IPS-NIHi7 (cell line): ENCODE measurements at regions not wholly inside any gene's neighbourhood (a gene's known extent, or its start where the extent isn't known, plus 50 kb on each side); places are given as distances from the start of the nearest gene placed in this dataset.
"Not testable (repeated sequence)": the region's sequence is repeated elsewhere in the genome, so short reads cannot be mapped to it uniquely, and the experiment has no call there.

Experiments
- DNase-seq: peaks from one replicate; pipeline ENCODE4 v3.0.0; 2012; ENCODE audit warnings: mixed read lengths; ENCODE audit errors: extremely low spot score

DNA sequence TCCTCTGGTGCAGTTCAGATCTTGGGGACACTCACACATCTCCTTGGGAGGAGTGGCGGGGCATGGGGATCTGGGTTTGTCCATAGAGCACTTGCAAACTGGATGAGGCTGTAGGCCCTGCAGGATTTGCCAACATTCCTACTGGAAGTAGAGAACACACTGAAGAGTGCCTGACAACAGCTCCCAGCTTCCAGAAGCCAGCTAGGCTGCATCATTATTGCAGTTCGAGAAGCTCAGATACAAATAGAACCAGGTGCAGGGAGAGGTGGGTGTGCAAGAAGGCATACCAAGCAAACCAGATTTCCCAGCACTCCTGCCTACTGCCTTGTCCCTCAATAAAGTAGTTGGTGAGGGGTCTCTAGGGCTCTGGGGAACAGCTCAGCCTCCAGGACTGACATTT, 52.5 kb downstream of the RHOB start:
- DNase-seq, result no peak

DNA sequence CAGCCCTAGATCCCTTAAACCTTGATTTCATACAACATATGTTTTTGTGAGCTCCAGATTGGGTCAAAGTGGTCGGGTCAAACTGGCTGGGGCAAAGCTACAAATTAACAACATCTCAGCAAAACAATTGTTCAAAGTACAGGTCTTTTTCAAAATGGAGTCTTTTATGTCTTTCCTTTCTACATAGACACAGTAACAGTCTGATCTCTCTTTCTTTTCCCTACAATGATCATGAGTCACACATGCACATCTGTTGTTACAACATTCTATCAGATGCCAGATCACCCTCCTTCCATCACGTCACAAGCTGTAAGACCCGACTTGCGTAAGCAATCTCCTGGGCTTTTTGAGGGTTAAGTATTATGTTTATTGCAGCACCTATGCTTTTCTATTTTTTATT, 55.1 kb downstream of the RHOB start:
- no peak for DNase-seq

DNA sequence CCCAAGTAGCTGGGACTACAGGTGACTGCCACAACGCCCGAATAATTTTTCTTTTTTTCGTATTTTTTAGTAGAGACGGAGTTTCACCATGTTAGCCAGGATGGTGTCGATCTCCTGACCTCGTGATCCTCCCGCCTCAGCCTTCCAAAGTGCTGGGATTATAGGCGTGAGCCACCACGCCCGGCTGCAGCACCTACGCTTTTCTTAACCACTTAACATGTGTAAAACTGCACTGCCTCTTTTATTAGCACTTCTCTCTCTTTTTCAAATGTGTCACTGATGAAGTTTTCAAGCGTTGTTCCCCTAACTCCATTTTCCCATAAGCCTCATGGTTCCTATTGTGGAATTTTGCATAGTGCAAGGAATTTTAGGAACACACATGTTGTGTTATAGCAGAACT, 55.6 kb downstream of the RHOB start:
- not testable (repeated sequence) for DNase-seq

DNA sequence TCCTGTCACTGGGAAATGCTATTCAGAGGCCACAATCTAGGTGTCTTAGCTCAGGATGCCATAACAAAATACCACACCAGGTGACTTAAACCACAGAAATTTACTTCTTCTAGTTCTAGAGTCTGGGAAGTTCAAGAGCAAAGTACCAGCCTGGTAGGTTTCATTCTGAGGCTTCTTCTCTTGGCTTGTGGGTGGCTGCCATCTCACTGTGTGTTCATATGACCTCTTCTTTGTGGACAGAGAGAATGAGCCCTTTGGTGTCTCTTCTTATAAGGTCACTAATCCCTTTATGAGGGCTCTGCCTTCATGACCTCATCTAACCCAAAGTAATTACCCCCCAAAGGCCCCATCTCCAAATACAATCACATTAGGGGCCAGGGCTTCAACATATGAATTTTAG, 57.3 kb downstream of the RHOB start:
- no peak for DNase-seq

DNA sequence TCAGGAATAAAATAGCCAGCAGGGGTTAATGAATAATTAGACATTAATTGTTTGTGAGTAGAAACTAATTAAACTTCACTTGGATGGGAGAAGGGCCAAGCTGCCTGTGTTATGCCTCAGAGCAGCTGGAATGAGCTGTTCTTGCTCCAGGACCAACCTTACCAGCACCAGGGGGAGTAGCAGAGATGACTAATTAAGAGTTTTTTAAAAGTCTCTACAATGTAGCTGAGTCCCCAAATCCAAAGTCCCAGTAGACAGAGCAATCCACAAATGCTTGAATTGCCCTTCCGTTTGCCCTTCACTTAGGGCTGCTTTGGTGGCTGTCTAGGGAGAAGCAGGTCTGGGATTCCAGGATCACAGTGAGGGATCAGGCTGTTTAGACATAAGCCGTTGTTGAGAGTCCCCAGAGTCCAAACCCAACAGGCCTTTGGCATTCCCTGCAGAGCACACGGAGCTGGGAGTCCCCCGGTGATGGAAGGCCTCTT, 59.4 kb downstream of the RHOB start:
- peak; percentile 43 for DNase-seq

DNA sequence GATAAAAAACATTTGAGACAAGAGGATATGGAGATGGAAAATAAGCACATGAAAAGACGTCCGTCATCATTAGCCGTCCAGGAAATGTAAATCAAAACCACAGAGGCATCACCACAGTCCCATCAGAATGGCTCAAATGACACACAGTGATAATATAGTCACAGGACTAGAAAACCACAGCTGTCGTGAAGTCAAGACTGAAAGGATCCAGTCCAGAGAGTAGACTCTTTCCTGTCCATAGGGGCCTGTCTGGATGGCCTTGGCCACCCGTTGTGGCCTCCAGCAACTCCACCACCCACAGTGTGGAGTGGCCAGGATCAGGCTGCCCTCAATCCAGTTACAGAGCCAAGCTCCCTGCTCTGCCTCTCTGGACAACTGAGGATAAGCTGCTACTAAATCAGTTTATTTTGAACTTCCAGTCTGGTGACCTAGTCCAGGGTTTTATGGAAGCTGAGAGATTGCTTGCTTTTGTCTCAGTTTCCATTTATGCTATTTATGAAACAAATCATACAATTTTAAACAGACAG, 60.4 kb downstream of the RHOB start:
- DNase-seq, result no peak

DNA sequence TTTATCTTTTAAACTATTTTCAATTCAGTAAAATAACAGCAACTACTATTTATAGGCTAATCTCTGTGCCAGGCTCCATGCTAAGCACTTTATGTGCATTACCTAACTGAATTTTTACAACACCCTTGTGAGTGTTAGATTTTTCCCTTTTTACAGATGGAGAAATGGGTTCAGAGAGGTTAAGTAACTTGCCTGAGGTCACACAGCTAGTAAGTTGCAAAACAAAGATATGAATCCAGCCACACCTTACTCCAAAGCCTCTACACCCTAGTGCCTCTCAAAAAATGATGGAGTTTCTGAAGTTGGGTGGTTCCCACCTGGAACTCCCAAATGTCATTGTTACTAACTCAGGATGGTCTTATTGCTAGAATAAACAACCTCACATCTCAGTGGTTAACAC, 60.8 kb downstream of the RHOB start:
- DNase-seq, result no peak

DNA sequence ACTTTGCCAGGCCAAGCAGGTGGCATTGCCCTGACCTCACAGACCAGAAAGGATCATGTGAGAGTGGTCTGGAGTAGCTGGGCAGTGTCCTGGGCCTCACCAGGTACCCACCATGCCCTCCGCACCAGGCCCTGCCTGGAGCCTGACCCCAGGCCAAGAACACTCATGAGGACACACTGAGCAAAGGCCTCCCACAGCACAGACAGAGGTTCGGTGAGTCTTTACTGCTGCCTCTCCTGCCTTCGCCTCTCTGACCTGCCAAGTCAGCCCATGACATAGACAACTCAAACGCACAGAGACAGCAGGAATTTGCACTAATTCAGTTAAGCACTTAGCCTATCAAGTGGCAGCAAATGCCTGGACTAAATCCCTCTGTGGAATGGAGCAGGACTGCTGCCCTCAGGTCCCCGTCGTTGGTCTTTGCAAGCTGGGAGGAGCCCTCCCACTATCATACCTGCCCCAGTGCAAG, 62.5 kb downstream of the RHOB start:
- no peak for DNase-seq

DNA sequence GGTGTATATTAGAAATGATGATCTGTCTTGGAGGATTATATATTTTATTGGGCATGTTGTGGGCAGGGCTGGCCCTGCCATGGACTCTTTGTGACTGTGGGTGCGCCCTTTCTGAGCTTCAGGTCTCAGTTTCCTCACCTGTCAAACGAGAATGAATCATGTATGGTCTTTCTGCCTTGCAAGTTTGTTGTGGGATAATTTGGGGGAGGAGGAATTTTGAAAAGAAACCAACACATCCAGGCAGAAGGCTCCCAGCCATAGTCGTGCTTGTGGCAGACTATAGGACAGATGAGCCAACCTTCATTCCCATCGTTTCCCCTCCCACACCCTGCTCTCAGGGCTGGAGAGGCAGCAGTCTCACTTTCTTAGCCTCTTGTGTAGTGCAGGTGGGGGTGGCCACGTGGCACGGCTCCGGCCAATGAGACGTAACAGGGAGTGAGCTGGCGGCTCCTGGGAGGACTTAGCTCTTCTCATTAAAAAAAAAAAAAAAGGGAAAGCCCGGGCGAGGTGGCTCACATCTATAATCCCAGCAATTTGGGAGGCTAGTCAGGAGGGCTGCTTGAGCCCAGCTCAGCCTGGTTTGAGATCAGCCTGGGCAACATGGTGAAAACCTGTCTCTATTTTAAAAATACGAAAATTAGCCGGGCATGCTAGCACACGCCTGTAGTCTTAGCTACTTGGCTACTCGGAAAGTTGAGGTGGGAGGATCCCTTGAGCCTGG, 63.1 kb downstream of the RHOB start:
- peak; percentile 91 for DNase-seq

DNA sequence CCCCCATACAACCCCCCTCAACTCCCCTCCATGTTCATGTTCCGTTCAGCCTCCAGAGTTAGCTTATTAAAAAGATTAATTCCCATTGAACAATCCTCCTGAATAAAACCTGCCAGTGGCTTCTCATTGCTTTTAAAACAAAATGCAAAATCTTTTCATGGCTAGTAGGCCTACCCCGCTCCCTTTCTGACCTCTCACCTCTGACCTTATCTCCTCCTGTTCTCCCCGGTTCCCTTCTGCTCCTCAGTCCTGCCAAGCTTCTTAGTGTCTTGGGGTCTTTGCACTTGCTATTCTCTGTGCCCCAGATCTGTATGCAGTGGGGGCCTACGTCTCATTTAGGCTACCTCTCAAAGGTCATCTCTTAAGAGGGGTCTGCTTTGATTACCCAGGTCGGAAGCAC, 64.3 kb downstream of the RHOB start:
- no peak for DNase-seq

DNA sequence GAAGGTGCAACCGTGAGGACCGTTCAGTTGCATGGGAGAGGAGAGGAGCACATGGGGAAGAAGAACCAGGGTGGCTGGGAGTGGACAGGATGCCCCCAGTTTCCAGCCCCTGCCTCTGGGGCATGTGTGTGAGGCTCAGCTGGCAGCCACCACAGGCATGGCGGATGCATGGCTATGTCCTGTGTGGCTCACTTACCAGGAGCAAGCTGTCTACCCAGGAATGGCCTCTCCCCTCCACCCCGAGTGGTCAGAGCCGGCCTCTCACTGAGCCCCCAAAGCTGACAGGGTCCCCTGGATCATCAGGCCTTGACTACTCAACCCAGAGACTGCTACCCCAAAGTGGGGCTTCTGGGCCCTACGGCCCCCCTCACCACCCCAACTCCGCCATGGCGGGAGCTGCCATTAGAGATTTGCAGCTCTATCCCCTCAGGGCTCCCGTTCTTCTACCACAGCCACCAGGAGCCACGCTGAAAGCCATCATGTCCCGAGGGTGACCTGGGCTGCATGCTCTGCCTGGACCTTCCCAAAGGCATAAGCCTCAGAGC, 65.3 kb downstream of the RHOB start:
- no peak for DNase-seq

DNA sequence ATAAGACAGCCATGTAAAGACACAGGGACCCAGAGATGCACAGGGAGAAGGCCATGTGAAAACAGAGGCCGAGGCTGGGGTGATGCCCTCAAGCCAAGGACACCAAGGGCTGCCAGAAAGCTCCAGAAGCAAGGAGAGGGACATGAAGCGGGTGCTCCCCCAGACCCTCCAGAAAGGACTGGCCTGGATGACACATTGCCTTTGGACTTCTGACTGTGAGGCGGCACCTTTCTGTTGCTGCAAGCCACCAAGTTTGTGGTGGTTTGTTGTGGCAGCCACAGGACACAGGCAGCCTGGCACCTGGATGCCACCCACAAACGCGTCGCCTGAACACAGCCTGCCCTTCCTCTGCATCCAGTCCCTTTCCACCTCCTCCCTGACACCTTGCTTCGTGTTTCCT, 67.1 kb downstream of the RHOB start:
- DNase-seq, result no peak

DNA sequence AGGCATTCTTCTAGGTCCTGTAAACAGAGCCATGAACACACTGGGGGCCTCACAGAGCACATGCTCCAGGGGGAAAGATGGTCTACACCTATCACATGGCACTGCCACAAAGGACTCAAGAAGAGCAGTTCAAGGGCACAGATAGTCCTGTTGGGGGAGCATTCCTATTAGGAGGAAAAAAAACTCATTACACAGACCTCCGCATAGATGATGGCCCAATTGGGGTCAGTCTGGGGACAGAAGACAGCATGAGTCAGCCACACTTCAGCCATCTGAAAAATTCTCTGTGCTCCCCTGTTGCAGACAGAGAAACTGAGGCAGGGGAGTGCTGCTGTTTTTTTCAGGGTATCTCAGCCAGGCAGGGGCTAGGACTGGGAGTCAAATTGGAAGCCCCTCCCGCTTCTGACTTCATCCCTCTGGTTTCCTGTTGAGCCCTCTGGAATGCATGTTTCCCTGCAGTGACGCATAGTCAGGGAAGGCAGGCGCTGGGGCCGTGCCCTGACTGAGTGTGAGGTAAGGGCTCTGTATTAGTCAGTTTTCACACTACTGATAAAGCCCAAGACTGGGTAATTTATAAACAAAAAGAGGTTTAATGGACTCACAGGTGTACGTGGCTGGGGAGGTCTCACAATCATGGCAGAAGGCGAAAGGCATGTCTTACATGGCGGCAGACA, 67.9 kb downstream of the RHOB start:
- DNase-seq, result peak; percentile 66

DNA sequence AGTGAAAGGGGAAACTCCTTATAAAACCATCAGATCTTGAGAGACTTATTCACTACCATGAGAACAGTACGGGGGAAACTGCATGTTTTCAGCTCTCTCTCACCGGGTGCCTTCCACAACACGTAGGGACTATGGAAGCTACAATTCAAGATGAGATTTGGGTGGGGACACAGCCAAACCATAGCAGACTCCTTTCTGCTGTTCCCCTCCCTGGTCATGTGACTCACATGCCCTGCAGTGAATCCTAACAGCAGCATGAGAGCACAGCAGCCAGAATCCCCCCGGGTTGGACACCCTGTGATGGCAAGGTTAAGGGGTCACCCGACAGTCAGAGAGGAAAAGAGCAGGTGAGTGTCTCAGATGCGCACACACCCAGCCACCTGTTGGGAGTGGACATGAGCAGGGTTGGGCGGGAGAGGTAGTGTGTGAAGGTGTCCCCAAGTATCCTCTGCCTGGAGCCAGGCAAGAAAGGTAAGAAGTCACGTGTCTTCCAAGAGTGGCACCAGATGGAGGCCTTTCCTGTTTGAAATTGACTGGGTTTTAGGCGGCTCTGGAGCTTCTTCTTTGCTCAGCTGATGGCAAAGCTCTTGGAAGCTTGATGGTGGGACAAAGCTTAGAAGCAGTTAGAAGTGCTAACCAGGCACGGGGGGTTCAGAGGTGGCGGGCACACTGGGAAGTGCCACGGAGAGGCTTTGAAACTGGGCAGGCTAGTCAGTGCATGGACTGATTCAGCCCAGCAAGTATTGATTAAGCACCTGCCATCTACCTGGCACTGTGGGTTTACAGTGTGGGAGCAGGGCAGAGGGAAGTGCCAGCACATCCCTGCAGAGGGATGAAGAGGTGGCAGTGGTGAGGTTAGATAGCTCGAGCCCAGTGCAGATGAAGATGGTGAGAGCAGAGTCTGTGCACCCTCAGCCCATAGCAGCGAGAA, 68.7 kb downstream of the RHOB start:
- no peak for DNase-seq

DNA sequence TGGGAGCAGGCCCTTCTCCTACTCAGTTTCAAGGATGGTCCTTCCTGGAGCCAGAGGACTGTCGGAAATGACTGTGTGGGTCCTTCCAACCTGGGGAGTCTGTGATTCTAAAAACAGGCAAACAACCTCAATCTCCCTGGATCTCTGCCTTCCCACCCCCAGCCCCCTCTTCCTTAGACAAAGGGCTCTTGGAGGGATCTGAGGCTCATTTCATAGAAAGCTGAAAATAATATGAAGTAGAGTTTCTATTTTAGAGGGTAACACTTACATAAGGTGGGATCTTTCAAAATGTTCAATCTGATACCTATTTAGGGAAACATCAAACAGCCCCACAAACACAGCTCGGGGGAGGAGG, 69.4 kb downstream of the RHOB start:
- DNase-seq, result no peak

DNA sequence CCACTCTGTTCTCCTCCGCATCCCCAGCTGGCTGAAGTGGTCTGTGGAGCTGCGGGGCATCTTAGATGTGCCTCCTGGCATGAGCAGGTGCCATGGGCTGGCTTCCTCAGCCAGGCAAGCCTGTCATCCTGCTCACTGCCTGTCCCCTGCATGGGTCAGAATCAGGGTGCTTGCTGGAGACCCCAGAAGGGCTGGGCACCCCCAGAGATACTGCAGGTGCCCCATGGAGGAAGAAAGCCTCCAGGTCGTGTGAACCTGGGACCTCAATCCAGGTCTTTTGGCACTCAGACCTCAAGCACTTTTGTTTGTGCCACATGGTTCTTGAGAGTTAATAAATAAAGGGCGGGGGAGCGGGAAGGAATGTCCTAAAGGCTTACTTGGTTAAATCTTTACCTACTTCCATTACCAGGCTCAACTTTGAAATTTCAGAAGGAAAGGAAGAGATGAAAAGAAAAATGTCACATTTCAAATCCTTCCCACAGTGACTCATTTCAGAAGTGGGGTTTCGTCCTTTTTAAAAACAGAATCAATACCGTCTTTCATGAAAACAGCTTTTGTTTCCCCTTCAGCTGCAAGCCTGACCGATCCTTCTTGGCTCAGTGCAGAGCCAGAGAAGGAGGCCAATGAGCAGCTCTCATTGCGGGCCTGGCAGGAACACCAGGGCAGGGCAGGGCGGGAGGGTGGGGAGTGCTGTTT, 69.9 kb downstream of the RHOB start:
- no peak for DNase-seq

DNA sequence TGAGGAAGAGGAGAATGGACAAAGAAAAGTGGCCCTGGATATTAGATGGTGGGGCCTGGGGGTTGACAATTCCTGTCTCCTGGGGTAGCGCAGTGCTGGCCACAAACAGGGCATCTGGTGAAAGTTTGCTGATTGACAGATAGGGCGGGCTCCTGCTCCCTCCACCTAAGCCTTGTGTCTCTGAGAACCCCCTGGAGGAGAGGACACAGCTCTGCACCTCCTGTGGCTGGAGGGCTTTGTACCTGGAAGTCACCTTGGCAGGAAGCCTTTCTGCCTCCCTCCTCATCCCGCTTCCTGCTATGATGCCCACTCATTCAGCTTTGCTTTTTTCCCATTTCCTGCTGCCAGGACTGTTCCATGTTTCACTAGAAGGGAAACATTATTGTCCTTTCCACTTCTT, 72.4 kb downstream of the RHOB start:
- no peak for DNase-seq

DNA sequence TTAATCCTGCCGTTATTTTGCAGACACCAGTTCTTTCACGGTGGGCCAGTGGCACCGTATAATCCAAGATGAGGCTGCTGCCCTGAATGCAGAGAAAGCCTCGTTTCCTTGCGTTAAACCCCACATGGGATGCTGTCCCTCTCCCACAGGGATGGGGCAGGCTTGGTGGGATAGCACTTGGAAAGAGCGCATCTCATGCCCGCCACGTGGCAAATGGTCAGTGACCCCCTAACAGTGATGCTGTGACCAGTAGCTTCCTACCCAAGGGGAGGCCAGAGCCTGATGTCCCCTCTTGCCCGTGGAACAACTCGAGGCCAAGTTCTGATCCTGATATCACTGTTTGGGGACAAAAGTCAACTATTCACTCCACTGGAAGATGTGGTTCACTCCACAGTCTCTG, 73.3 kb downstream of the RHOB start:
- no peak for DNase-seq

DNA sequence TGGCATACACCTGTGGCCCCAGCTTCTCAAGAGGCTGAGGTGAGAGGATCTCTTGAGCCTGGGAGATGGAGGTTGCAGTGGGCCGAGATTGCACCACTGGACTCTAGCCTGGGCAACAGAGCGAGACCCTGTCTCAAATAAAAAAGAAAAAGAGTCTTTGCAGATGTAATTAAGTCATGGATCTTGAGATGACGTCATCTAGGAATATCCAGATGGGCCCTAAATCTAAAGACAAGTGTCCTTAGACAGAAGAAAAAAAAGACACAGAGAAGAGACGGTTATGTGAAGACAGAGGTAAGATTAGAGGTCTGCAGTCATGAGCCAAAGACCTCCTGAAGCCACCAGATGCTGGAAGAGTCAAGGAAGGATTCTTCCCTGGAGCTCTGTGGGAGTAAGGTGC, 74.3 kb downstream of the RHOB start:
- DNase-seq, result no peak

DNA sequence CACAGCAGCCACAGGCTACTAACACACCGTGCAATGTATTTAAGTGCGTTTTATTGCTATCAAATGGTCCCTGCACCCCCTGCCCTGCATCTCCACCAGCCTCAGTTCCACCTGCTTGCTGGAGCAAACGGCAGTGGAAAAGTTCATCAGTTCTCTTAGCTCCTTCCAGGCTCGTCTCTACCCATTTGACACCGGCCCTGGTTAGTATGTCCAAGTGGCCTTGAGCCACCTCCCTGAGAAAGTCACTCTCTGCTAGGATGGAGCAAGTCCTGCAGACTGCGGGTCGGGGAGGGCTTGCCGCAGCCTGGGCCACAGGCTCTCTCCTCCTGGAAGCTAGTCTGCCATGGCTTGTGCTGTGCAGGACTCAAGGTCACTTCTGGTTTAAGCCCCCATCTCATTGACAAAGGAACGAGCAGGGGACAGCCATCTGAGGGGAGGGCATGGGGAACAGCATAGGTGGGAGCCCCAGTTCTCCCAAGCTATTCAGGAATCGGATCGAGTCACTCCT, 74.9 kb downstream of the RHOB start:
- no peak for DNase-seq
